ENCODE measurements at regions not wholly inside any gene's neighbourhood (a gene's known extent, or its start where the extent isn't known, plus 50 kb on each side); places are given as distances from the start of the nearest gene placed in this dataset.

GRCh38 chr2:70036290-70036689, 51.0 kb upstream of the PCBP1 start:
- no peak for DNase-seq

GRCh38 chr2:70035344-70035844, 51.9 kb upstream of the PCBP1 start:
- DNase-seq: no peak

- peak; percentile 27 to 79 (median 55) for DNase-seq
Observed at GRCh38 chr2:70030724-70031420, 56.4 kb upstream of the PCBP1 start.

- DNase-seq: peak; percentile 88 to 96 (median 92)
Observed at GRCh38 chr2:70029814-70030409, 57.4 kb upstream of the PCBP1 start.

DNA sequence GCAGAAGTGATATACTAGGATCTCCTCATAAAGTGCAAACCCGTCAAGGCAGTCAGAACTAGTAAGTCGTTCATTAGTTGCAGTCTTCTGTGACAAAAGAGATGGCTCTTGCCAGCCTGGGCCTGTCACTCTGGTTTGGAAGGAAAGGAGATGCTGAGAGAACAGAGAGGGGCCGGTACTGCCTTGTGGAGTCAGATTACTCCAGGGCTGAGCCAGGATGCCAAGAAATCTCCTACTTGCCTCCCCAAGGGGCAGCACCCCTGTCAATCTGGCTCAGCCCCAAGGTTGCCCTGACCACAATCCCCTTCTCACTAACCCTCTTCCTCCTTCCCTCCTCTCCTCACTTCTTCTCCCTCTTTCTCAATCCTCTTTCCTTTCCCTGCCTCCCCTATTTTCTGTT, 62.9 kb upstream of the ASPRV1 start:
- DNase-seq: no peak

DNA sequence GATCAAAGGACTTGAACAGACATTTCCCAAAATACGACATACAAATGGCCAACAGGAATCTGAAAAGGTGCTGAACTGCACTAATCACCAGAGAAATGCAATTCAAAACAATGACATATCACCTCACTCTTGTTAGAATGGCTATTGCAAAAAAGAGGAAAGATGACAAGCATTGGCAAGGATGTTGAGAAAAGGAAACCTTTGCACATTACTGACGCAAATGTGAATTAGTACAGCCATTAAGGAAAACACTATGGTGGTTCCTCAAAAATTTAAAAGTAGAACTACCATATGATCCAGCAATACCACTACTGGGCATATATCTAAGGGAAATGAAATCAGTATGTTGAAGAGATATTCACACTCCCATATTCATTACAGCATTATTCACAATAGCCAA, 57.7 kb upstream of the ASPRV1 start:
- DNase-seq: peak; percentile 57 to 92 (median 72)

DNA sequence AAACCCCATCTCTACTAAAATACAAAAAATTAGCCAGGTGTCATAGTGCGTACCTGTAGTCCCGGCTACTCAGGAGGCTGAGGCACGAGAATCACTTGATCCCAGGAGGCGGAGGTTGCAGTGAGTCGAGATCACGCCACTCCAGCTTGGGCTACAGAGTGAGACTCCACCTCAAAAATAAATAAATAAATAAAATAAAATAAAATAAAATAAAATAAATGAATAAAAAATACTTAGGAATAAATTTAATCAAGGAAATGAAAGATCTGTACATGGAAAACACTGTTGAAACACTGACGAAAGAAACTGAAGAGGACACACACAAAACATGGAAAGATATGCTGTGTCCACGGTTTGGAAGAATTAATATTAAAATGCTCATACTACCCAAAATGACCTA, 56.5 kb upstream of the ASPRV1 start:
- DNase-seq: no peak

DNA sequence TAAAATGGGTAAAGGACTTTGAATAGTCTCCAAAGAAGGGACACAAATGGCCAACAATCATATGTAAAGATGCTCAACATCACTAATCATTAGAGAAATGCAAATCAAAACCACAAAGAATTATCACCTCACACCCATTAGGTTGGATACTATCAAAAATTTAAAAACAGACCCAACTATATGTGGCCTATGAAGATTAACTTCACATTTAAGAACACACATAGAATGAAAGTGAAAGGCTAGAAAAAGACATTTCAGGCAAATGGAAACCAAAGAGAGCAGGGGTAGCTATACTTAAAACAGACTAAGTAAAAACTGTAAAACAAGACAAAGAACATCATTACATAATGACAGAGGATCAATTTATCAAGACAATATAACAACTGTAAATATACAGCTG, 53.5 kb upstream of the ASPRV1 start:
- DNase-seq: no peak

DNA sequence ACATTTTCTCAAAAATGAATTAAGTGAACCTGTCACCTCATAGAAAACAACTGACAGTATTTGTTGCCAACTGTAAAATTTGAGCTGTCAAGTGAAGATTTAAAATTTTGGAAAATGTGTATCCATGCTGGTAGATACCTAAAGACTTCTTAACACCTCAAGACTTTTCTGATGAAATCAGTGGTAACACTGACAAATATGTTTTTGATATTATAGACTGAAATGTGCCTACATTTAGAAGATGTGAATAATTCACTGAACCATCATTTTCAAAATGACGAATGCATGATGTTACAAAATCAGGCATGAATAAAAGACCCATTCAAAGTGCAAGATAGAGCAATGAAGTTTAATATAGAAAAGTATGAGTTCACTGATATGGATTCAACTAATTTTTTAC, 51.5 kb upstream of the ASPRV1 start:
- no peak for DNase-seq

DNA sequence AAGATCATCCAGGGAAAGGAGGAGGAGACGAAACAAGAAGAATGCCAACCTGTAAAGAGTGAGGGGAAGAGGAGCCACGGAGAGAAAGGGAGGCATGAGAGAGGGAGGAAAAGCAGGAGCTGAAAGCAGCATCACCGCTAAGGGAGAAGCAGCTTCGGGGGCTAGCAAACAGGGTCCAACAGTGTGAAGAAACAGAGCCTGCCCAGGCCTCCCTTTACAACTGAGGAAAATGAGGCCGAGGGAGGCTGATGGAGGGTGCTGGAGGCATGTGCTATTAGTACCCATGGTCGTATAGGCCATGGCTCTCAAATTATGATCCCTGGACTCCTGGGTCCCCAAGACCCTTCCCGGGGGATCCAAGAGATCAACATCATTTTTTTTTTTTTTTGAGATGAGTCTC, 50.4 kb upstream of the ASPRV1 start:
- no peak for DNase-seq

- DNase-seq: no peak
Observed at GRCh38 chr2:70011335-70011734, 49.9 kb upstream of the ASPRV1 start.
